ENCODE measurements at regions not wholly inside any gene's neighbourhood (a gene's known extent, or its start where the extent isn't known, plus 50 kb on each side); places are given as distances from the start of the nearest gene placed in this dataset.

GRCh38 chr1:65505547-65506300 lies 85.3 kb downstream of the LEPR start:
- TF ChIP-seq GATA2 (IDR thresholded peaks at IDR 0.05; ENCODE audit: low read depth, low read length) (no peak), GATA3 (IDR thresholded peaks at IDR 0.05; ENCODE audit: low read depth, low read length) (no peak)

Data from SH-SY5Y (cell line).